NB4 (cell line): ENCODE measurements at regions not wholly inside any gene's neighbourhood (a gene's known extent, or its start where the extent isn't known, plus 50 kb on each side); places are given as distances from the start of the nearest gene placed in this dataset.

Source experiments
- CTCF ChIP-seq: IDR thresholded peaks from one replicate; pipeline ENCODE4 v1.5.1; 2012; ENCODE audit warnings: low read depth, low read length
- POLR2A ChIP-seq: IDR thresholded peaks from 2 replicates; pipeline ENCODE4 v1.6.1; 2011; ENCODE audit warnings: mild to moderate bottlenecking; ENCODE audit not compliant: insufficient read length; ENCODE audit errors: extremely low read depth

GRCh38 chr14:41120402-41120801 is 486.3 kb upstream of the LRFN5 start:
- TF ChIP-seq POLR2A: no peak
- TF ChIP-seq CTCF: no peak
